GM21381 (cell line): ENCODE measurements at regions not wholly inside any gene's neighbourhood (a gene's known extent, or its start where the extent isn't known, plus 50 kb on each side); places are given as distances from the start of the nearest gene placed in this dataset.
"Not testable (repeated sequence)": the region's sequence is repeated elsewhere in the genome, so short reads cannot be mapped to it uniquely, and the experiment has no call there.

ENCODE experiments used
- ATAC-seq: cut with Tn5 transposase; IDR thresholded peaks from one replicate; pipeline ENCODE4 v1.9.1; 2021; ENCODE audit warnings: mild to moderate bottlenecking, moderate library complexity; ENCODE audit not compliant: unreplicated experiment

GRCh38 chr6:92647630-92648029, 771.7 kb downstream of the EPHA7 start:
- no peak for ATAC-seq

GRCh38 chr6:92644104-92644791, 775.1 kb downstream of the EPHA7 start:
- ATAC-seq: not testable (repeated sequence)

GRCh38 chr6:92635553-92636153, 783.7 kb downstream of the EPHA7 start:
- no peak for ATAC-seq

GRCh38 chr6:92634561-92634960, 784.8 kb downstream of the EPHA7 start:
- ATAC-seq: no peak

GRCh38 chr6:92623431-92623830, 795.9 kb downstream of the EPHA7 start:
- ATAC-seq: no peak

- ATAC-seq: no peak
Observed at GRCh38 chr6:92617721-92618120, 801.6 kb downstream of the EPHA7 start.

GRCh38 chr6:92608751-92609150, 810.6 kb downstream of the EPHA7 start:
- ATAC-seq: no peak

GRCh38 chr6:92593201-92593600, 826.2 kb downstream of the EPHA7 start:
- ATAC-seq: no peak

GRCh38 chr6:92589996-92590395, 829.4 kb downstream of the EPHA7 start:
- no peak for ATAC-seq

- ATAC-seq: no peak
Observed at GRCh38 chr6:92588148-92588547, 831.2 kb downstream of the EPHA7 start.

- ATAC-seq: no peak
Observed at GRCh38 chr6:92587525-92587924, 831.8 kb downstream of the EPHA7 start.

- ATAC-seq: no peak
Observed at GRCh38 chr6:92586236-92586977, 833.0 kb downstream of the EPHA7 start.

GRCh38 chr6:92582211-92582610, 837.1 kb downstream of the EPHA7 start:
- no peak for ATAC-seq

GRCh38 chr6:92577077-92577719, 842.2 kb downstream of the EPHA7 start:
- no peak for ATAC-seq

GRCh38 chr6:92568541-92568940, 850.8 kb downstream of the EPHA7 start:
- ATAC-seq: no peak

- no peak for ATAC-seq
Observed at GRCh38 chr6:92566632-92567031, 852.7 kb downstream of the EPHA7 start.

GRCh38 chr6:92564376-92564775, 855.0 kb downstream of the EPHA7 start:
- ATAC-seq: no peak

GRCh38 chr6:92559611-92560010, 859.7 kb downstream of the EPHA7 start:
- no peak for ATAC-seq

GRCh38 chr6:92559003-92559402, 860.4 kb downstream of the EPHA7 start:
- ATAC-seq: no peak

- ATAC-seq: no peak
Observed at GRCh38 chr6:92550501-92550900, 868.9 kb downstream of the EPHA7 start.

GRCh38 chr6:92545861-92546260, 873.5 kb downstream of the EPHA7 start:
- ATAC-seq: no peak
